Mesenchymal stem cell (in vitro differentiated cells and primary cell): ENCODE measurements at regions not wholly inside any gene's neighbourhood (a gene's known extent, or its start where the extent isn't known, plus 50 kb on each side); places are given as distances from the start of the nearest gene placed in this dataset.
"Not testable (repeated sequence)": the region's sequence is repeated elsewhere in the genome, so short reads cannot be mapped to it uniquely, and the experiment has no call there.

Experiments used
- DNase-seq: peaks from one replicate; pipeline ENCODE4 v3.0.0-alpha.2; 2013
- H2AFZ ChIP-seq: one replicate; pipeline ENCODE4 v1.6.1; 2013; ENCODE audit warnings: low read depth, mild to moderate bottlenecking, control low read depth, inconsistent platforms, low read length, moderate library complexity
- H2AK5ac ChIP-seq: 2 replicates; pipeline ENCODE4 v1.6.1; 2013; ENCODE audit warnings: low read length, moderate library complexity, mild to moderate bottlenecking, inconsistent platforms; ENCODE audit not compliant: severe bottlenecking
- H2BK120ac ChIP-seq: one replicate; pipeline ENCODE4 v1.6.1; 2013; ENCODE audit warnings: low read depth, mild to moderate bottlenecking, inconsistent platforms, low read length, moderate library complexity
- H2BK12ac ChIP-seq, 2 experiments: one replicate each; pipeline ENCODE4 v1.6.1; 2013; ENCODE audit warnings: inconsistent platforms in 2 of 2, low read length in 2 of 2, mild to moderate bottlenecking in 2 of 2, moderate library complexity in 2 of 2, control low read depth in 1 of 2
- H2BK15ac ChIP-seq: one replicate; pipeline ENCODE4 v1.6.1; 2013; ENCODE audit warnings: mild to moderate bottlenecking, low read depth, inconsistent platforms; ENCODE audit not compliant: poor library complexity, severe bottlenecking
- H2BK5ac ChIP-seq: 2 replicates; pipeline ENCODE4 v1.6.1; 2013; ENCODE audit warnings: low read depth, mild to moderate bottlenecking, low read length, control low read depth, inconsistent platforms; ENCODE audit not compliant: poor library complexity, severe bottlenecking
- H3K14ac ChIP-seq, 2 experiments: one replicate each; pipeline ENCODE4 v1.6.1; 2013; ENCODE audit warnings: inconsistent platforms in 2 of 2, low read length in 2 of 2, control low read depth in 1 of 2, mild to moderate bottlenecking in 1 of 2, moderate library complexity in 1 of 2
- H3K18ac ChIP-seq, 2 experiments: one replicate each; pipeline ENCODE4 v1.6.1; 2013; ENCODE audit warnings: inconsistent platforms in 2 of 2, low read length in 2 of 2, control low read depth in 1 of 2, low read depth in 1 of 2, mild to moderate bottlenecking in 1 of 2
- H3K23ac ChIP-seq, 2 experiments: one replicate each; pipeline ENCODE4 v1.6.1; 2013; ENCODE audit warnings: inconsistent platforms in 2 of 2, low read length in 2 of 2, mild to moderate bottlenecking in 2 of 2, moderate library complexity in 2 of 2, control low read depth in 1 of 2
- H3K27ac ChIP-seq: 2 replicates; pipeline ENCODE4 v1.5.1; 2013; ENCODE audit warnings: mild to moderate bottlenecking, moderate library complexity, low read length, control low read depth, inconsistent platforms; ENCODE audit not compliant: poor library complexity, severe bottlenecking
- H3K27me3 ChIP-seq, 2 experiments: 2 replicates each; pipeline versions ENCODE4 v1.6.1 to v1.7.0; 2013; ENCODE audit warnings: low read length in 2 of 2, mild to moderate bottlenecking in 2 of 2, moderate library complexity in 2 of 2, control low read depth in 1 of 2, inconsistent platforms in 1 of 2; ENCODE audit not compliant: control insufficient read depth in 1 of 2, insufficient read depth in 1 of 2
- H3K36me3 ChIP-seq, 2 experiments: 2 replicates each; pipeline versions ENCODE4 v1.6.1 to v1.7.0; 2013; ENCODE audit warnings: low read length in 2 of 2, control low read depth in 1 of 2, inconsistent platforms in 1 of 2, low read depth in 1 of 2, mild to moderate bottlenecking in 1 of 2; ENCODE audit not compliant: insufficient read depth in 2 of 2, control insufficient read depth in 1 of 2
- H3K4ac ChIP-seq, 2 experiments: one replicate each; pipeline ENCODE4 v1.6.1; 2013; ENCODE audit warnings: inconsistent platforms in 2 of 2, low read length in 2 of 2, mild to moderate bottlenecking in 2 of 2, moderate library complexity in 2 of 2, control low read depth in 1 of 2, low read depth in 1 of 2
- H3K4me1 ChIP-seq: 2 replicates; pipeline ENCODE4 v1.6.1; 2013; ENCODE audit warnings: low read depth, low read length, control low read depth; ENCODE audit not compliant: control insufficient read depth, insufficient read depth
- H3K4me2 ChIP-seq: 2 replicates; pipeline ENCODE4 v1.6.1; 2013; ENCODE audit warnings: low read length, mild to moderate bottlenecking, inconsistent platforms; ENCODE audit not compliant: poor library complexity, severe bottlenecking
- H3K4me3 ChIP-seq, 2 experiments: 2 replicates each; pipeline versions ENCODE4 v1.5.1 to v1.7.0; 2013; ENCODE audit warnings: low read length in 2 of 2, mild to moderate bottlenecking in 2 of 2, control low read depth in 1 of 2, low read depth in 1 of 2; ENCODE audit not compliant: insufficient read depth in 1 of 2
- H3K79me1 ChIP-seq: replicated peaks from 2 replicates; pipeline ENCODE4 v1.6.1; 2013; ENCODE audit warnings: mild to moderate bottlenecking, control low read depth, low read length, inconsistent platforms; ENCODE audit not compliant: poor library complexity, severe bottlenecking
- H3K9ac ChIP-seq: 2 replicates; pipeline ENCODE4 v1.7.0; 2013; ENCODE audit warnings: mild to moderate bottlenecking, low read length, moderate library complexity
- H3K9me3 ChIP-seq: 2 replicates; pipeline ENCODE4 v1.7.0; 2013; ENCODE audit warnings: mild to moderate bottlenecking, low read length; ENCODE audit not compliant: control insufficient read depth
- H4K8ac ChIP-seq: one replicate; pipeline ENCODE4 v1.6.1; 2013; ENCODE audit warnings: inconsistent platforms, mild to moderate bottlenecking, low read length, moderate library complexity
- H4K91ac ChIP-seq: one replicate; pipeline ENCODE4 v1.6.1; 2013; ENCODE audit warnings: mild to moderate bottlenecking, low read length, inconsistent platforms
- WGBS: methylation state at CpG from one replicate; pipeline ENCODE4 v1.1.7; 2013; ENCODE audit warnings: mixed read lengths; 5-methylcytosine and 5-hydroxymethylcytosine counted together

- H3K27me3 ChIP-seq, H3K18ac ChIP-seq, H2AFZ ChIP-seq, H3K4ac ChIP-seq, H3K23ac ChIP-seq, DNase-seq, H3K9ac ChIP-seq, H2AK5ac ChIP-seq, H2BK15ac ChIP-seq, H3K4me3 ChIP-seq, H3K9me3 ChIP-seq, H4K8ac ChIP-seq, H2BK5ac ChIP-seq, H3K14ac ChIP-seq, H3K79me1 ChIP-seq, H3K36me3 ChIP-seq, H2BK120ac ChIP-seq, H2BK12ac ChIP-seq, H4K91ac ChIP-seq, H3K4me2 ChIP-seq, H3K27ac ChIP-seq, H3K4me1 ChIP-seq: not testable (repeated sequence)
- WGBS = 75% methylated on average over 1 of the region's 3 CpGs
Measured at GRCh38 chr5:143588121-143588520, 184.6 kb upstream of the NR3C1 start.

DNA sequence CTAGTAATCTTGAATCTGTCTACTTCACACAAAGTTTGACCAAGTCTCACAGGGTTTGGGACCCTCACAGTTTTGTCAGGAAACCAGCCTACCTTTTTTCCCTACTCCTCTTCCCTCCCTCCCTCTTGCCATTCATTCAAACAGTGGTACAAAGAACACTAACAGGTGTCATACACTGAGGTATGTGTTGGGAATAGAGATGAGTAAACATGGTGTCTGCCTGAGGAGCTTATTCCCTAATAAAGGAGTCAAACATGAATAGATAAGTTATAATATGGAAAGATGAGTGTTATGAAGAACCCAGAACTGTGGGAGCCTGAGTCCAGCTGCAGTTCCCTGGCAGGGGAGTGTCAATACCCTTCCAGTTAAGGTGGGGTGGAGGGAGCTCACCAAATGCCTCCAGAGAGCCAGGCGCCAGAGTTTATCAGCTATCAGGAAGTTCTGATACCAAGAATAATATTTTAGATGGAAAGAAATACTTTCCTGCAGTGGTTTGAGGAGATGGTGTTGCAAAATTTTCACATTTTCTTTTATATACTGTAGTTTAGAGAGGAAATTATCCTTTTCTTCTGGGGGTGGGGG, 183.4 kb upstream of the NR3C1 start:
- Histone ChIP-seq H3K27ac (no peak overlapping the region), H3K4me1 (no peaks in the 10 kb centered on the region), H3K9ac (no peak overlapping the region), H3K27me3 (no peaks in the 10 kb centered on the region), H3K4ac (no peak overlapping the region), H3K23ac (no peak overlapping the region), H3K9me3 (no peaks in the 10 kb centered on the region), H2AK5ac (no peak overlapping the region), H2BK12ac (no peak overlapping the region), H3K18ac (no peak overlapping the region), H4K91ac (no peak overlapping the region), H2BK15ac (no peak overlapping the region), H4K8ac (no peak overlapping the region), H3K4me2 (no peak overlapping the region), H2BK5ac (no peak overlapping the region), H3K4me3 (no peak overlapping the region), H3K14ac (no peak overlapping the region), H3K36me3 (no peaks in the 10 kb centered on the region), H3K79me1 (no peaks in the 10 kb centered on the region), H2AFZ (no peak overlapping the region), H2BK120ac (no peak overlapping the region)
- 100% methylated on average over 1 of the region's 1 CpG for WGBS
- no peak for DNase-seq

GRCh38 chr5:143585970-143586369, 182.5 kb upstream of the NR3C1 start:
- Histone ChIP-seq H2BK5ac (no peak overlapping the region), H3K27me3 (no peaks in the 10 kb centered on the region), H4K8ac (no peak overlapping the region), H3K9me3 (no peaks in the 10 kb centered on the region), H2BK15ac (no peak overlapping the region), H4K91ac (no peak overlapping the region), H3K4me3 (no peak overlapping the region), H2AFZ (no peak overlapping the region), H2BK120ac (no peak overlapping the region), H3K4me2 (no peak overlapping the region), H3K79me1 (no peaks in the 10 kb centered on the region), H3K23ac (no peak overlapping the region), H3K36me3 (no peaks in the 10 kb centered on the region), H3K4me1 (no peaks in the 10 kb centered on the region), H2BK12ac (no peak overlapping the region), H3K18ac (no peak overlapping the region), H3K9ac (no peak overlapping the region), H3K4ac (no peak overlapping the region), H3K27ac (no peak overlapping the region), H3K14ac (no peak overlapping the region), H2AK5ac (no peak overlapping the region)
- no peak for DNase-seq

GRCh38 chr5:143583409-143583808, 179.9 kb upstream of the NR3C1 start:
- Histone ChIP-seq H3K4me2 (no peak overlapping the region), H3K27ac (no peak overlapping the region), H4K8ac (no peak overlapping the region), H3K4ac (no peak overlapping the region), H3K9ac (no peak overlapping the region), H3K36me3 (no peaks in the 10 kb centered on the region), H3K27me3 (no peaks in the 10 kb centered on the region), H2BK120ac (no peak overlapping the region), H2AK5ac (no peak overlapping the region), H2BK5ac (no peak overlapping the region), H2BK12ac (no peak overlapping the region), H2BK15ac (no peak overlapping the region), H3K9me3 (no peaks in the 10 kb centered on the region), H3K4me1 (no peaks in the 10 kb centered on the region), H3K18ac (no peak overlapping the region), H2AFZ (no peak overlapping the region), H4K91ac (no peak overlapping the region), H3K4me3 (no peak overlapping the region), H3K23ac (no peak overlapping the region), H3K79me1 (no peaks in the 10 kb centered on the region), H3K14ac (no peak overlapping the region)
- no peak for DNase-seq
- 100% methylated on average over 1 of the region's 1 CpG for WGBS
